Neural cell (in vitro differentiated cells): ENCODE measurements at regions not wholly inside any gene's neighbourhood (a gene's known extent, or its start where the extent isn't known, plus 50 kb on each side); places are given as distances from the start of the nearest gene placed in this dataset.

ENCODE experiments used
- H2AFZ ChIP-seq: fragments of 200-600, 300-800 bp; sonication (generic), shearing (Covaris generic); 2 replicates; pipeline ENCODE4 v1.6.0; 2014; ENCODE audit warnings: low read depth, mild to moderate bottlenecking, antibody characterized with exemption, low read length, moderate library complexity
- H3F3A ChIP-seq: fragments of 200-600 bp; shearing (Covaris generic); 2 replicates; pipeline ENCODE4 v1.6.1; 2016; ENCODE audit warnings: mild to moderate bottlenecking, moderate library complexity, mixed read lengths, antibody characterized with exemption, low read length; ENCODE audit not compliant: insufficient read depth, poor library complexity, severe bottlenecking
- H3K27ac ChIP-seq: fragments of 200-600, 300-800 bp; sonication (generic), shearing (Covaris generic); 2 replicates; pipeline ENCODE4 v1.5.1; 2014; ENCODE audit warnings: mild to moderate bottlenecking, low read length, moderate library complexity
- H3K27me3 ChIP-seq: fragments of 300-800, 200-600 bp; sonication (generic), shearing (Covaris generic); 2 replicates; pipeline ENCODE4 v1.6.0; 2014; ENCODE audit warnings: mild to moderate bottlenecking, low read depth, low read length, moderate library complexity; ENCODE audit not compliant: insufficient read depth
- H3K36me3 ChIP-seq: fragments of 300-800, 200-600 bp; sonication (generic), shearing (Covaris generic); 2 replicates; pipeline ENCODE4 v1.5.1; 2014; ENCODE audit warnings: mild to moderate bottlenecking, antibody characterized with exemption, low read length, moderate library complexity; ENCODE audit not compliant: insufficient read depth
- H3K4me2 ChIP-seq: fragments of 300-800, 200-600 bp; sonication (generic), shearing (Covaris generic); 2 replicates; pipeline ENCODE4 v1.6.0; 2014; ENCODE audit warnings: mild to moderate bottlenecking, low read length
- H3K4me3 ChIP-seq: fragments of 300-800, 200-600 bp; sonication (generic), shearing (Covaris generic); 2 replicates; pipeline ENCODE4 v1.5.1; 2014; ENCODE audit warnings: mild to moderate bottlenecking, low read length, moderate library complexity
- H3K79me2 ChIP-seq: fragments of 200-600 bp; shearing (Covaris generic); replicated peaks from 2 replicates; pipeline ENCODE4 v1.6.0; 2014; ENCODE audit warnings: mild to moderate bottlenecking, low read length, moderate library complexity; ENCODE audit not compliant: insufficient read depth
- H3K9ac ChIP-seq: fragments of 300-800, 200-600 bp; sonication (generic), shearing (Covaris generic); 2 replicates; pipeline ENCODE4 v1.6.1; 2016; ENCODE audit warnings: mild to moderate bottlenecking, low read length, mixed read lengths
- H3K9me2 ChIP-seq: fragments of 200-600 bp; shearing (Covaris generic); 2 replicates; pipeline ENCODE4 v1.6.1; 2016; ENCODE audit warnings: mild to moderate bottlenecking, low read length, mixed read lengths; ENCODE audit not compliant: insufficient read depth
- H3K9me3 ChIP-seq: fragments of 200-600, 300-800 bp; sonication (generic), shearing (Covaris generic); 2 replicates; pipeline ENCODE4 v1.6.1; 2016; ENCODE audit warnings: mild to moderate bottlenecking, mixed run types, low read length, moderate library complexity, mixed read lengths
- H4K20me1 ChIP-seq: fragments of 200-600 bp; shearing (Covaris generic); 2 replicates; pipeline ENCODE4 v1.6.1; 2016; ENCODE audit warnings: mild to moderate bottlenecking, mixed run types; ENCODE audit not compliant: insufficient read depth
- CTCF ChIP-seq: fragments of 450-650 bp; IDR thresholded peaks from 2 replicates; pipeline ENCODE4 v1.5.1; 2014; ENCODE audit warnings: antibody characterized with exemption, mild to moderate bottlenecking, moderate library complexity; ENCODE audit not compliant: poor library complexity, severe bottlenecking
- EP300 ChIP-seq: fragments of 450-650 bp; conservative IDR thresholded peaks from 2 replicates; pipeline ENCODE4 v1.6.1; 2014; ENCODE audit warnings: antibody characterized with exemption, mild to moderate bottlenecking, moderate library complexity; ENCODE audit not compliant: poor library complexity, severe bottlenecking
- EZH2 ChIP-seq: fragments of 200-600, 300-800 bp; shearing (Covaris generic), sonication (generic); IDR thresholded peaks from 2 replicates; pipeline ENCODE4 v1.6.1; 2014; ENCODE audit warnings: antibody characterized with exemption, low read length, borderline replicate concordance, mild to moderate bottlenecking; ENCODE audit not compliant: insufficient read depth, poor library complexity, severe bottlenecking
- MXI1 ChIP-seq: fragments of 450-650 bp; conservative IDR thresholded peaks from 2 replicates; pipeline ENCODE4 v1.6.1; 2014; ENCODE audit warnings: antibody characterized with exemption, mild to moderate bottlenecking; ENCODE audit not compliant: poor library complexity, severe bottlenecking
- POLR2AphosphoS5 ChIP-seq: IDR thresholded peaks from 2 replicates; pipeline ENCODE4 v1.6.1; 2012
- RAD21 ChIP-seq: fragments of 450-650 bp; conservative IDR thresholded peaks from 2 replicates; pipeline ENCODE4 v1.6.1; 2014; ENCODE audit warnings: antibody characterized with exemption, mild to moderate bottlenecking, moderate library complexity
- REST ChIP-seq: IDR thresholded peaks from 2 replicates; pipeline ENCODE4 v1.6.1; 2012; ENCODE audit warnings: borderline replicate concordance
- SMC3 ChIP-seq: fragments of 450-650 bp; conservative IDR thresholded peaks from 2 replicates; pipeline ENCODE4 v1.6.1; 2014; ENCODE audit warnings: antibody characterized with exemption, mild to moderate bottlenecking, moderate library complexity; ENCODE audit not compliant: poor library complexity
- TAF1 ChIP-seq: IDR thresholded peaks from 2 replicates; pipeline ENCODE4 v1.6.1; 2012; ENCODE audit warnings: low read depth

GRCh38 chr12:19584732-19585131 is 145.4 kb downstream of the AEBP2 start:
- Histone ChIP-seq H3F3A (no peaks in the 10 kb centered on the region), H4K20me1 (no peaks in the 10 kb centered on the region), H3K9me2 (no peaks in the 10 kb centered on the region), H3K4me3 (no peak overlapping the region), H3K36me3 (no peaks in the 10 kb centered on the region), H3K27me3 (no peaks in the 10 kb centered on the region), H3K4me2 (no peak overlapping the region), H3K79me2 (no peaks in the 10 kb centered on the region), H3K27ac (no peak overlapping the region), H3K9me3 (peaks cover 11% of the 10 kb centered on the region), H2AFZ (no peak overlapping the region), H3K9ac (no peak overlapping the region)
- no peak for TF ChIP-seq RAD21
- no peak for TF ChIP-seq EP300
- TF ChIP-seq REST = no peak
- no peak for TF ChIP-seq MXI1
- TF ChIP-seq POLR2AphosphoS5 = no peak
- no peak for TF ChIP-seq CTCF
- TF ChIP-seq EZH2 = no peak
- no peak for TF ChIP-seq SMC3

GRCh38 chr12:19588951-19589350 is 149.7 kb downstream of the AEBP2 start:
- no peaks in the 10 kb centered on the region for H3K79me2 ChIP-seq
- no peaks in the 10 kb centered on the region for H3K36me3 ChIP-seq
- no peak overlapping the region for H3K4me2 ChIP-seq
- no peak overlapping the region for H2AFZ ChIP-seq
- H4K20me1 ChIP-seq = no peaks in the 10 kb centered on the region
- H3F3A ChIP-seq = no peaks in the 10 kb centered on the region
- H3K9ac ChIP-seq = no peak overlapping the region
- no peak overlapping the region for H3K4me3 ChIP-seq
- no peaks in the 10 kb centered on the region for H3K27me3 ChIP-seq
- H3K9me2 ChIP-seq = no peaks in the 10 kb centered on the region
- no peak for TF ChIP-seq EP300
- peaks cover 4% of the 10 kb centered on the region for H3K9me3 ChIP-seq
- no peak overlapping the region for H3K27ac ChIP-seq

GRCh38 chr12:19591951-19592350 is 152.7 kb downstream of the AEBP2 start:
- Histone ChIP-seq H3K9ac (no peak overlapping the region), H3K4me2 (no peak overlapping the region), H3K27ac (no peak overlapping the region), H3K9me2 (no peaks in the 10 kb centered on the region), H3K27me3 (no peaks in the 10 kb centered on the region), H3K36me3 (no peaks in the 10 kb centered on the region), H3K9me3 (no peaks in the 10 kb centered on the region), H2AFZ (no peak overlapping the region), H3F3A (no peaks in the 10 kb centered on the region), H4K20me1 (no peaks in the 10 kb centered on the region), H3K4me3 (no peak overlapping the region), H3K79me2 (no peaks in the 10 kb centered on the region)
- no peak for TF ChIP-seq SMC3
- TF ChIP-seq EZH2 = no peak
- no peak for TF ChIP-seq TAF1
- no peak for TF ChIP-seq EP300
- TF ChIP-seq RAD21 = no peak
- TF ChIP-seq MXI1 = no peak
- TF ChIP-seq CTCF = no peak
- no peak for TF ChIP-seq REST
- TF ChIP-seq POLR2AphosphoS5 = no peak
